ENCODE measurements at regions not wholly inside any gene's neighbourhood (a gene's known extent, or its start where the extent isn't known, plus 50 kb on each side); places are given as distances from the start of the nearest gene placed in this dataset.

GRCh38 chr11:70500076-70500847 is 101.9 kb downstream of the CTTN start:
- Histone ChIP-seq H3K4me3 (no peak overlapping the region), H3K27ac (no peak overlapping the region)

GRCh38 chr11:70501051-70501901 is 102.9 kb downstream of the CTTN start:
- no peak overlapping the region for H3K27ac ChIP-seq
- no peak overlapping the region for H3K4me3 ChIP-seq

- Histone ChIP-seq H3K27ac (no peak overlapping the region), H3K4me3 (no peak overlapping the region)
These were observed 103.7 kb downstream of the CTTN start for GRCh38 chr11:70501933-70502540.

GRCh38 chr11:70502677-70503467 is 104.5 kb downstream of the CTTN start:
- Histone ChIP-seq H3K27ac (no peak overlapping the region), H3K4me3 (no peak overlapping the region)

- no peak overlapping the region for H3K4me3 ChIP-seq
- H3K27ac ChIP-seq = no peak overlapping the region
These were observed 105.3 kb downstream of the CTTN start for GRCh38 chr11:70503468-70504221.

GRCh38 chr11:70504246-70505020 is 106.1 kb downstream of the CTTN start:
- no peak overlapping the region for H3K4me3 ChIP-seq
- no peak overlapping the region for H3K27ac ChIP-seq

GRCh38 chr11:70505331-70505731 is 107.0 kb downstream of the CTTN start:
- H3K27ac ChIP-seq = no peak overlapping the region
- no peak overlapping the region for H3K4me3 ChIP-seq

GRCh38 chr11:70505761-70506657 is 107.7 kb downstream of the CTTN start:
- no peak overlapping the region for H3K27ac ChIP-seq

GRCh38 chr11:70506658-70506970 is 108.3 kb downstream of the CTTN start:
- no peak overlapping the region for H3K4me3 ChIP-seq
- H3K27ac ChIP-seq = no peak overlapping the region

More at GRCh38 chr11:70505761-70506657, 107.7 kb downstream of the CTTN start:
- no peak overlapping the region for H3K4me3 ChIP-seq

- Histone ChIP-seq H3K27ac (no peak overlapping the region), H3K4me3 (no peak overlapping the region)
These were observed 108.7 kb downstream of the CTTN start for GRCh38 chr11:70506986-70507385.

GRCh38 chr11:70507466-70508230 is 109.3 kb downstream of the CTTN start:
- H3K27ac ChIP-seq = no peak overlapping the region
- no peak overlapping the region for H3K4me3 ChIP-seq

GRCh38 chr11:70508231-70508480 is 109.8 kb downstream of the CTTN start:
- Histone ChIP-seq H3K27ac (no peak overlapping the region), H3K4me3 (no peak overlapping the region)

- Histone ChIP-seq H3K27ac (no peak overlapping the region), H3K4me3 (no peak overlapping the region)
These were observed 111.1 kb downstream of the CTTN start for GRCh38 chr11:70509476-70509875.

- H3K4me3 ChIP-seq = no peak overlapping the region
- H3K27ac ChIP-seq = no peak overlapping the region
These were observed 111.8 kb downstream of the CTTN start for GRCh38 chr11:70510106-70510505.

- Histone ChIP-seq H3K4me3 (no peak overlapping the region), H3K27ac (no peak overlapping the region)
These were observed 112.2 kb downstream of the CTTN start for GRCh38 chr11:70510571-70510970.

- H3K4me3 ChIP-seq = no peak overlapping the region
- H3K27ac ChIP-seq = no peak overlapping the region
These were observed 113.0 kb downstream of the CTTN start for GRCh38 chr11:70511345-70511744.

- Histone ChIP-seq H3K4me3 (no peak overlapping the region), H3K27ac (no peak overlapping the region)
These were observed 114.4 kb downstream of the CTTN start for GRCh38 chr11:70512716-70513115.
